CD1c-positive myeloid dendritic cell (primary cell): ENCODE measurements at regions not wholly inside any gene's neighbourhood (a gene's known extent, or its start where the extent isn't known, plus 50 kb on each side); places are given as distances from the start of the nearest gene placed in this dataset.
A peak's percentile ranks its signal among the peaks of the same experiment; 100 is the strongest.

ENCODE experiments used
- DNase-seq: peaks from one replicate; pipeline ENCODE4 v3.0.0-alpha.2; 2016; ENCODE audit errors: extremely low spot score

GRCh38 chr12:94714378-94715114, 64.2 kb upstream of the TMCC3 start:
- DNase-seq: no peak

- no peak for DNase-seq
Observed at GRCh38 chr12:94712815-94713515, 62.6 kb upstream of the TMCC3 start.

DNA sequence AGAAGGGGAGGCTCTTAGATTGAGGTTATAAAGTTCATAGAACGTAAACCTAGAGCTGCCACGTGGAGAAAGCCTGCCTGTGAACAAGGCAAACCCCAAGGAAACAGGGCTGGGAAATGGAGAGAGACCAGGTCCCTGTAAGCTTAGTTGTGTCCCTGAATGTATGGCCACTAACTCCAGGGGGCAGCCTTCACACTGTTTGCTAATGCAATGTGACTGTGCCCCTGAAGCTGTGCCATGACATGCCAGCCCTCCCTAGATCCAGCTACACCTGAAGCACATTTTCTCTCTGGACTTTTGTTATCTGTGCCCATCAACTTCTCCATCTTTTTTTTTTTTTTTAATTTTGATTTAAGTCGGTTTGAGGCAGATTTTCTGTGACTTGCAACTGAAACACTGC, 60.6 kb upstream of the TMCC3 start:
- DNase-seq: peak; percentile 19

- DNase-seq: no peak
Observed at GRCh38 chr12:94707892-94708291, 57.5 kb upstream of the TMCC3 start.

GRCh38 chr12:94707036-94707435, 56.7 kb upstream of the TMCC3 start:
- no peak for DNase-seq

GRCh38 chr12:94706250-94706661, 55.9 kb upstream of the TMCC3 start:
- no peak for DNase-seq

- DNase-seq: no peak
Observed at GRCh38 chr12:94705676-94706075, 55.3 kb upstream of the TMCC3 start.

DNA sequence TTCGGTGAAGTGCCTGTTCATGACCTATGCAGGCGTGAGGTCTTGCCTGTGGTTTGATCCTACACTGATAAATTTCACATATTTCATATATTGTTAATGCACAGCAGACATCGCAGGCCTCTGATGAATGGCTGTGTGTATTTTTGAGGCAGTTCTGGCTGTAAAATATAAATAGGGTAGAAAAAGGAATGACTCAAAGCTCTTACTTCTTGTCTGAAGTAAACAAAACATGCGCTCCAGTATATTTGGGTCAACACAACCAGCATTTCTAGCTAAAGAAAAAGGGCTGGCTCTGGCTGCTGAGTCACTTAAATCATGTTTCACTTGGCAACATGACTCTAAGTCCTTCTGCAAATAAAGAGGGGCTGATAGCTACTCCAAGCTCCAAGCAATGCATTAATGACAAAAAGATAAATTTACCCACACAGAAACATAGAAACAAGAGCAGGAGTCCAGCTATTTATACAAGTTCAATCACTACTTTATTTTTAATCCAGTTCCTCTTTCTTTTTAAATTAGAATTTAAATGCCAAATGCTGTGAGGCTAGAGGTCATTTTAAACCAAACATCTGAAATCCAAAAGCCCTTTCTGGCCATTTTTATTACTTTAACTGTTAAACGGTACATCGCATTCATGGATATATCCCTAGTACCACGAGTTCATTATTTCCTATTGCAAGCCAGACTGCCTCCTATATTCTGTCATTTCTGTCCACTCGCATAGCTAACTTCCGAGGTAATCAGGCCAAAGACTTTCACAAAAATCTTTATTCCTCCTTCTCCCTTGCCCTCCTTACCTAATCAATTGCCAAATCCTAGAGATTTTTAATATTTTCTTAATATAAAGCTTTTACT, 54.3 kb upstream of the TMCC3 start:
- DNase-seq: no peak

- no peak for DNase-seq
Observed at GRCh38 chr12:94702696-94703095, 52.3 kb upstream of the TMCC3 start.

DNA sequence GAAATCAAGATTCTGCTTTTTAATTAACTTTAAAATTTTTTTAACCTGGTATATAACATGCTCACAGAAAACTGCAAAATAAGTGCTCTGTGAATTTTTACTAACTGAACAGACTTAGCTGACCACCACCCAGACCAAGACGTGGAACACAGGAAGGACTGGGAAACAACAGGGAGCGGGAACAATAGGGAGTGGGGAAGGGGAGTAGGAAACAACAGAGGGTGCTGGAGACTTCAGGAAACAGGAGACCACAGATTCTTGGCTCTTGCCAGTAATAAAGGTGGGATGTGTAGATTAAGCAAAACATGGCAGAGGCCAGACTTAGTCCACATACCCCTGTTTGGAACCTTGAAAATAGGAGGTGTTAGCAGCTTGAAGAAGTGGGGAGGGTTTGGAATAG, 51.4 kb upstream of the TMCC3 start:
- no peak for DNase-seq

DNA sequence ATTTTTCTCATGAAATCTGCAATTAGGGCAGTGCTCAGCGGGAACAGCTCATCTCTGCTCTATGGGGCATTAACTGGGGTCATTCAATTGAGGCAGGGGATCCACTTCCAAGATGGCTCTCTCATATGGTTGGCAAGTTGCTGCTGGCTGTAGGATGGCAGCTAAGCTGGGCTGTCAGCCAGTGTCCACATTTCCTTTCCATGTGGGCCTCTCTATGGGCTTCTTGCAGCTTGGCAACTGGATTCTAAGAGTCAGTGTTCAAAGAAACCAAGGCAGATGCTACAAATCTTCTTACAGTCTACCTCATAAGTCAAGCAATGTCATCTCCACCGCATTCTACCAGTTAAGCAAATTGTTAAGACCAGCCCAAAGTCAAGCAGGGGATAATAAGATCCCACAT, 50.3 kb upstream of the TMCC3 start:
- no peak for DNase-seq
